ENCODE measurements at regions not wholly inside any gene's neighbourhood (a gene's known extent, or its start where the extent isn't known, plus 50 kb on each side); places are given as distances from the start of the nearest gene placed in this dataset.

GRCh38 chr6:50102676-50103075 lies 52.9 kb upstream of the DEFB112 start:
- peak; percentile 36 for DNase-seq (ENCODE audit: low read depth)

GRCh38 chr6:50110587-50110986 lies 60.9 kb upstream of the DEFB112 start:
- DNase-seq (ENCODE audit: low read depth): no peak

GRCh38 chr6:50112981-50113857 lies 63.5 kb upstream of the DEFB112 start:
- peak; percentile 75 for DNase-seq (ENCODE audit: low read depth)

- no peak for DNase-seq (ENCODE audit: low read depth)
Observed at GRCh38 chr6:50116390-50116789, 66.7 kb upstream of the DEFB112 start.

GRCh38 chr6:50116797-50117542 lies 67.2 kb upstream of the DEFB112 start:
- DNase-seq (ENCODE audit: low read depth): no peak

GRCh38 chr6:50120300-50120699 lies 70.6 kb upstream of the DEFB112 start:
- DNase-seq (ENCODE audit: low read depth): no peak

GRCh38 chr6:50123688-50124087 lies 74.0 kb upstream of the DEFB112 start:
- no peak for DNase-seq (ENCODE audit: low read depth)

- no peak for DNase-seq (ENCODE audit: low read depth)
Observed at GRCh38 chr6:50124572-50124971, 74.8 kb upstream of the DEFB112 start.

GRCh38 chr6:50128420-50129005 lies 78.8 kb upstream of the DEFB112 start:
- DNase-seq (ENCODE audit: low read depth): peak; percentile 30

- no peak for DNase-seq (ENCODE audit: low read depth)
Observed at GRCh38 chr6:50135968-50136367, 86.2 kb upstream of the DEFB112 start.

GRCh38 chr6:50141100-50141499 lies 91.4 kb upstream of the DEFB112 start:
- no peak for DNase-seq (ENCODE audit: low read depth)

- peak; percentile 40 for DNase-seq (ENCODE audit: low read depth)
Observed at GRCh38 chr6:50143011-50143719, 93.4 kb upstream of the DEFB112 start.

- peak; percentile 19 for DNase-seq (ENCODE audit: low read depth)
Observed at GRCh38 chr6:50145125-50145524, 95.4 kb upstream of the DEFB112 start.

GRCh38 chr6:50147371-50147770 lies 97.6 kb upstream of the DEFB112 start:
- peak; percentile 70 for DNase-seq (ENCODE audit: low read depth)

GRCh38 chr6:50180646-50181045 lies 130.9 kb upstream of the DEFB112 start:
- no peak for DNase-seq (ENCODE audit: low read depth)

- DNase-seq (ENCODE audit: low read depth): no peak
Observed at GRCh38 chr6:50185006-50185405, 135.3 kb upstream of the DEFB112 start.

- no peak for DNase-seq (ENCODE audit: low read depth)
Observed at GRCh38 chr6:50187351-50187921, 137.7 kb upstream of the DEFB112 start.

GRCh38 chr6:50198245-50198644 lies 148.5 kb upstream of the DEFB112 start:
- DNase-seq (ENCODE audit: low read depth): no peak

GRCh38 chr6:50202766-50203165 lies 153.0 kb upstream of the DEFB112 start:
- DNase-seq (ENCODE audit: low read depth): no peak

GRCh38 chr6:50211582-50211981 lies 161.9 kb upstream of the DEFB112 start:
- no peak for DNase-seq (ENCODE audit: low read depth)

- DNase-seq (ENCODE audit: low read depth): no peak
Observed at GRCh38 chr6:50213146-50213545, 163.4 kb upstream of the DEFB112 start.

All from LHCN-M2 (cell line).